ENCODE measurements at regions not wholly inside any gene's neighbourhood (a gene's known extent, or its start where the extent isn't known, plus 50 kb on each side); places are given as distances from the start of the nearest gene placed in this dataset.

GRCh38 chr12:13343375-13343774 is 146.8 kb downstream of the EMP1 start:
- no peak for TF ChIP-seq CTCF (IDR thresholded peaks at IDR 0.05; ENCODE audit: borderline replicate concordance, extremely low read depth, insufficient read depth)
- no peak for FAIRE-seq

GRCh38 chr12:13342971-13343370 is 146.4 kb downstream of the EMP1 start:
- Histone ChIP-seq H3K36me3 (ENCODE audit: control insufficient read depth in 2 of 3, insufficient read depth in 3 of 3, low read length in 3 of 3) (no peaks in the 10 kb centered on the region), H3K4me1 (ENCODE audit: control insufficient read depth in 2 of 3, insufficient read depth in 2 of 3, low read depth in 1 of 3, low read length in 3 of 3) (no peaks in the 10 kb centered on the region), H3K4me3 (ENCODE audit: low read length in 3 of 3) (no peak overlapping the region), H3K9ac (ENCODE audit: low read length in 3 of 3) (no peak overlapping the region), H3K9me3 (ENCODE audit: control insufficient read depth in 2 of 3, insufficient read depth in 1 of 3, low read length in 3 of 3) (no peaks in the 10 kb centered on the region), H3K27ac (ENCODE audit: low read depth in 2 of 2, low read length in 2 of 2) (no peak overlapping the region), H3K27me3 (ENCODE audit: control insufficient read depth, insufficient read depth, low read length) (no peaks in the 10 kb centered on the region)
- intact Hi-C loops (cut with DNase I): no loop called here
- FAIRE-seq (no peak), DNase-seq (no peak)
- TF ChIP-seq CTCF (IDR thresholded peaks at IDR 0.05; ENCODE audit: borderline replicate concordance, extremely low read depth, insufficient read depth): no peak

More at GRCh38 chr12:13343375-13343774, 146.8 kb downstream of the EMP1 start:
- Histone ChIP-seq H3K4me1 (ENCODE audit: control insufficient read depth in 2 of 3, insufficient read depth in 2 of 3, low read depth in 1 of 3, low read length in 3 of 3) (no peaks in the 10 kb centered on the region), H3K27me3 (ENCODE audit: control insufficient read depth, insufficient read depth, low read length) (no peaks in the 10 kb centered on the region), H3K9me3 (ENCODE audit: control insufficient read depth in 2 of 3, insufficient read depth in 1 of 3, low read length in 3 of 3) (no peaks in the 10 kb centered on the region), H3K27ac (ENCODE audit: low read depth in 2 of 2, low read length in 2 of 2) (no peak overlapping the region), H3K4me3 (ENCODE audit: low read length in 3 of 3) (no peak overlapping the region), H3K36me3 (ENCODE audit: control insufficient read depth in 2 of 3, insufficient read depth in 3 of 3, low read length in 3 of 3) (no peaks in the 10 kb centered on the region), H3K9ac (ENCODE audit: low read length in 3 of 3) (no peak overlapping the region)
- intact Hi-C loops (cut with DNase I): no loop called here
- no peak for DNase-seq

GRCh38 chr12:13340149-13340548 is 143.6 kb downstream of the EMP1 start:
- DNase-seq (no peak), FAIRE-seq (no peak)
- intact Hi-C loops (cut with DNase I): no loop called here
- Histone ChIP-seq H3K27me3 (ENCODE audit: control insufficient read depth, insufficient read depth, low read length) (no peaks in the 10 kb centered on the region), H3K9me3 (ENCODE audit: control insufficient read depth in 2 of 3, insufficient read depth in 1 of 3, low read length in 3 of 3) (no peaks in the 10 kb centered on the region), H3K27ac (ENCODE audit: low read depth in 2 of 2, low read length in 2 of 2) (no peak overlapping the region), H3K4me3 (ENCODE audit: low read length in 3 of 3) (no peak overlapping the region), H3K4me1 (ENCODE audit: control insufficient read depth in 2 of 3, insufficient read depth in 2 of 3, low read depth in 1 of 3, low read length in 3 of 3) (no peaks in the 10 kb centered on the region), H3K9ac (ENCODE audit: low read length in 3 of 3) (no peak overlapping the region), H3K36me3 (ENCODE audit: control insufficient read depth in 2 of 3, insufficient read depth in 3 of 3, low read length in 3 of 3) (no peaks in the 10 kb centered on the region)
- TF ChIP-seq CTCF (IDR thresholded peaks at IDR 0.05; ENCODE audit: borderline replicate concordance, extremely low read depth, insufficient read depth): no peak

GRCh38 chr12:13339538-13339937 is 143.0 kb downstream of the EMP1 start:
- H3K27ac ChIP-seq (ENCODE audit: low read depth in 2 of 2, low read length in 2 of 2): no peak overlapping the region
- DNase-seq (no peak), FAIRE-seq (no peak)
- no peaks in the 10 kb centered on the region for H3K27me3 ChIP-seq (ENCODE audit: control insufficient read depth, insufficient read depth, low read length)
- intact Hi-C loops (cut with DNase I): no loop called here
- no peaks in the 10 kb centered on the region for H3K9me3 ChIP-seq (ENCODE audit: control insufficient read depth in 2 of 3, insufficient read depth in 1 of 3, low read length in 3 of 3)
- no peaks in the 10 kb centered on the region for H3K4me1 ChIP-seq (ENCODE audit: control insufficient read depth in 2 of 3, insufficient read depth in 2 of 3, low read depth in 1 of 3, low read length in 3 of 3)
- no peak overlapping the region for H3K4me3 ChIP-seq (ENCODE audit: low read length in 3 of 3)
- H3K36me3 ChIP-seq (ENCODE audit: control insufficient read depth in 2 of 3, insufficient read depth in 3 of 3, low read length in 3 of 3): no peaks in the 10 kb centered on the region
- H3K9ac ChIP-seq (ENCODE audit: low read length in 3 of 3): no peak overlapping the region
- no peak for TF ChIP-seq CTCF (IDR thresholded peaks at IDR 0.05; ENCODE audit: borderline replicate concordance, extremely low read depth, insufficient read depth)
